GM12878 (cell line): ENCODE measurements at regions not wholly inside any gene's neighbourhood (a gene's known extent, or its start where the extent isn't known, plus 50 kb on each side); places are given as distances from the start of the nearest gene placed in this dataset.

ENCODE experiments used
- ATAC-seq: fragments of 200-7000 bp; cut with Tn5 transposase; 3 replicates; pipeline ENCODE4 v1.9.1; 2020; ENCODE audit warnings: mild to moderate bottlenecking, moderate library complexity
- BruUV-seq: library from RNA; stranded (reverse); fragments of 400-500 nt; replicated peaks from 2 replicates; lab custom pipeline; 2021; lab: Mats Ljungman, UMichigan
- CTCF ChIA-PET: fragments of 300-600 bp; sonication (Branson Sonifier 250); formaldehyde crosslinking; extraction: SDS; loops from one replicate; lab custom pipeline; 2021; ENCODE audit warnings: inconsistent platforms; lab: Yijun Ruan, JAX
- POLR2A ChIA-PET: fragments of 350-600 bp; formaldehyde crosslinking; extraction: SDS; loops from one replicate; lab custom pipeline; 2021; ENCODE audit warnings: inconsistent platforms; lab: Charles Lee
- RAD21 ChIA-PET: fragments of 300-600 bp; sonication (Branson Sonifier 250); formaldehyde crosslinking; loops from one replicate; lab custom pipeline; 2023; ENCODE audit warnings: antibody characterized with exemption; ENCODE audit not compliant: unreplicated experiment; lab: Charles Lee
- SMC1A ChIA-PET: fragments of 300-600 bp; sonication (Branson Sonifier 250); formaldehyde crosslinking; loops from one replicate; lab custom pipeline; 2023; ENCODE audit not compliant: unreplicated experiment, uncharacterized antibody; lab: Charles Lee
- DNase-seq: peaks from one replicate; pipeline ENCODE4 v3.0.0-alpha.2; 2011; ENCODE audit warnings: low read depth, low spot score
- FAIRE-seq: peaks from 3 replicates; lab custom pipeline; 2011; peaks lifted over from hg19 to GRCh38; lab: Jason Lieb, UNC
- H2AFZ ChIP-seq: 2 replicates; pipeline ENCODE4 v1.6.0; 2011; ENCODE audit warnings: low read depth, low read length, control low read depth; ENCODE audit not compliant: control insufficient read depth
- H3K27ac ChIP-seq: 2 replicates; pipeline ENCODE4 v1.5.1; 2011; ENCODE audit warnings: control low read depth; ENCODE audit not compliant: control insufficient read depth, insufficient read depth
- H3K27me3 ChIP-seq, 2 experiments: replicated peaks in 1 of 2; 2 replicates each; pipeline versions ENCODE4 v1.6.0 to v1.6.1; 2011; ENCODE audit warnings: low read length in 1 of 2; ENCODE audit not compliant: control insufficient read depth in 2 of 2, insufficient read depth in 2 of 2
- H3K36me3 ChIP-seq, 2 experiments: 2 replicates each; pipeline ENCODE4 v1.5.1; 2011; ENCODE audit warnings: low read length in 1 of 2; ENCODE audit not compliant: control insufficient read depth in 2 of 2, insufficient read depth in 2 of 2
- H3K4me1 ChIP-seq: 2 replicates; pipeline ENCODE4 v1.6.1; 2011; ENCODE audit warnings: mild to moderate bottlenecking, low read length, moderate library complexity, mixed read lengths; ENCODE audit not compliant: control insufficient read depth, insufficient read depth
- H3K4me2 ChIP-seq: 2 replicates; pipeline ENCODE4 v1.6.0; 2011; ENCODE audit warnings: control low read depth; ENCODE audit not compliant: control insufficient read depth, insufficient read depth
- H3K4me3 ChIP-seq: fragments of 200-600 bp; sonication (generic); 2 replicates; pipeline ENCODE4 v1.5.1; 2016
- H3K79me2 ChIP-seq: 2 replicates; pipeline ENCODE4 v1.6.0; 2011; ENCODE audit warnings: low read length; ENCODE audit not compliant: control insufficient read depth, insufficient read depth
- H3K9ac ChIP-seq: 2 replicates; pipeline ENCODE4 v1.8.0; 2011; ENCODE audit warnings: low read length, control low read depth, mixed read lengths; ENCODE audit not compliant: control insufficient read depth, insufficient read depth
- H3K9me3 ChIP-seq: replicated peaks from 3 replicates; pipeline ENCODE4 v1.5.1; 2011; ENCODE audit warnings: mild to moderate bottlenecking, low read length; ENCODE audit not compliant: control insufficient read depth, insufficient read depth
- H4K20me1 ChIP-seq: 2 replicates; pipeline ENCODE4 v1.6.0; 2011; ENCODE audit not compliant: control insufficient read depth, insufficient read depth
- CBX5 ChIP-seq: sonication (generic); IDR thresholded peaks from 2 replicates; pipeline ENCODE4 v1.6.1; 2016; ENCODE audit warnings: low read depth, moderate library complexity, mild to moderate bottlenecking, inconsistent platforms
- CEBPB ChIP-seq, 2 experiments: fragments of 150-350 bp in 1 of 2; IDR thresholded peaks; 2 replicates each; pipeline ENCODE4 v1.6.1; 2012 to 2014; ENCODE audit warnings: low read depth in 2 of 2, low read length in 2 of 2, borderline replicate concordance in 1 of 2, inconsistent platforms in 1 of 2
- E4F1 ChIP-seq: fragments of 450-650 bp; IDR thresholded peaks from 2 replicates; pipeline ENCODE4 v1.6.1; 2018; ENCODE audit warnings: borderline replicate concordance, mild to moderate bottlenecking; ENCODE audit not compliant: partially characterized antibody
- ELK1 ChIP-seq: IDR thresholded peaks from 2 replicates; pipeline ENCODE4 v1.6.1; 2012; ENCODE audit warnings: low read depth, low read length, improper control_type of control experiment
- KAT2A ChIP-seq: conservative IDR thresholded peaks from 2 replicates; pipeline ENCODE4 v1.6.1; 2011; ENCODE audit warnings: low read depth, low read length; ENCODE audit not compliant: control insufficient read depth
- KLF5 ChIP-seq: fragments of 450-650 bp; IDR thresholded peaks from 2 replicates; pipeline ENCODE4 v1.6.1; 2014; ENCODE audit warnings: mild to moderate bottlenecking; ENCODE audit not compliant: partially characterized antibody
- MEF2B ChIP-seq: fragments of 450-650 bp; IDR thresholded peaks from 2 replicates; pipeline ENCODE4 v1.6.1; 2018; ENCODE audit warnings: mild to moderate bottlenecking, moderate library complexity; ENCODE audit not compliant: partially characterized antibody, poor library complexity, severe bottlenecking
- MXI1 ChIP-seq: fragments of 150-350 bp; IDR thresholded peaks from 2 replicates; pipeline ENCODE4 v1.6.1; 2011; ENCODE audit warnings: low read depth, mild to moderate bottlenecking, inconsistent platforms, low read length, improper control_type of control experiment
- MYC ChIP-seq: IDR thresholded peaks from 2 replicates; pipeline ENCODE4 v1.6.1; 2011; ENCODE audit warnings: mild to moderate bottlenecking, low read length, moderate library complexity, inconsistent platforms; ENCODE audit not compliant: insufficient read depth, insufficient replicate concordance, insufficient read length, severe bottlenecking
- NR2F1 ChIP-seq: fragments of 450-650 bp; conservative IDR thresholded peaks from 2 replicates; pipeline ENCODE4 v1.6.1; 2017; ENCODE audit warnings: mild to moderate bottlenecking
- RBBP5 ChIP-seq: fragments of 200-600 bp; sonication (generic); conservative IDR thresholded peaks from 2 replicates; pipeline ENCODE4 v1.6.1; 2016
- SPI1 ChIP-seq: IDR thresholded peaks from 2 replicates; pipeline ENCODE4 v1.6.1; 2011; ENCODE audit warnings: low read depth, mild to moderate bottlenecking, low read length, moderate library complexity, borderline replicate concordance; ENCODE audit not compliant: insufficient read depth
- ZBTB11 ChIP-seq: fragments of 450-650 bp; formaldehyde crosslinking; IDR thresholded peaks from 2 replicates; pipeline ENCODE4 v1.5.0; 2022; ENCODE audit warnings: mild to moderate bottlenecking, missing genetic modification characterization
- WGBS: methylation state at CpG from one replicate; pipeline ENCODE4 v1.1.6; 2016; ENCODE audit warnings: low lambda C conversion rate; ENCODE audit not compliant: insufficient replicate concordance, insufficient coverage; ENCODE audit errors: missing lambda C conversion rate; 5-methylcytosine and 5-hydroxymethylcytosine counted together
- in situ Hi-C: fragments of 300-500 bp; cut with MboI; formaldehyde crosslinking; loops from 9 replicates; pipeline ENCODE4 v1.14.3; 2018; ENCODE audit warnings: mixed read lengths
- intact Hi-C: fragments of 100-400 bp; cut with micrococcal nuclease; formaldehyde crosslinking; loops from one replicate; pipeline ENCODE4 v1.14.2; 2022; ENCODE audit not compliant: unreplicated experiment

GRCh38 chr6:5909721-5910120 lies 97.0 kb downstream of the NRN1 start (continued):
- TF ChIP-seq E4F1 (no peak), SPI1 (no peak), MEF2B (no peak), MXI1 (no peak), CEBPB (IDR thresholded peaks at IDR 0.05; ENCODE audit: borderline replicate concordance in 1 of 2, low read depth in 2 of 2, low read length in 2 of 2) (no peak), KAT2A (no peak)
- TF ChIP-seq, all 136 proteins: peak for 0

- no peak for ATAC-seq
- Histone ChIP-seq H3K27me3 (no peaks in the 10 kb centered on the region), H3K27ac (no peak overlapping the region), H3K79me2 (no peaks in the 10 kb centered on the region), H3K9ac (no peak overlapping the region), H3K9me3 (no peaks in the 10 kb centered on the region), H3K4me3 (no peak overlapping the region), H3K4me2 (no peak overlapping the region), H3K36me3 (no peaks in the 10 kb centered on the region), H2AFZ (no peak overlapping the region), H3K4me1 (no peaks in the 10 kb centered on the region), H4K20me1 (no peaks in the 10 kb centered on the region; the same call in 1 of the 2 replicates)
- no peak for FAIRE-seq
- no peak for DNase-seq
- ChIA-PET RAD21 (no interaction called here), CTCF (no interaction called here), POLR2A (no interaction called here), SMC1A (no interaction called here)
- intact Hi-C loops, result no loop called here
- 33% methylated on average over 1 of the region's 1 CpG for WGBS
- BruUV-seq, result no TSS peak
- in situ Hi-C loops, result no loop called here
- TF ChIP-seq NR2F1 (no peak), MYC (no peak), CBX5 (no peak), ELK1 (no peak), KLF5 (no peak), RBBP5 (no peak), ZBTB11 (CRISPR knock-in tag) (no peak)
Measured at GRCh38 chr6:5906842-5907241, 99.9 kb downstream of the NRN1 start.
